ENCODE measurements at regions not wholly inside any gene's neighbourhood (a gene's known extent, or its start where the extent isn't known, plus 50 kb on each side); places are given as distances from the start of the nearest gene placed in this dataset.

- H3K4me1 Mint-ChIP-seq: peaks cover 16% of the 10 kb centered on the region
- Histone ChIP-seq H3K36me3 (no peaks in the 10 kb centered on the region), H3K4me2 (no peak overlapping the region), H3K27me3 (no peaks in the 10 kb centered on the region), H3K9ac (no peak overlapping the region), H3K4me3 (no peak overlapping the region), H3K4me1 (no peaks in the 10 kb centered on the region), H4K20me1 (ENCODE audit: low read depth) (no peaks in the 10 kb centered on the region), H2AFZ (replicated peaks) (no peak overlapping the region), H3K27ac (no peak overlapping the region), H3K79me2 (ENCODE audit: low read depth) (no peaks in the 10 kb centered on the region), H3K9me3 (ENCODE audit: low read depth) (no peaks in the 10 kb centered on the region), H3F3A (ENCODE audit: low read depth) (no peaks in the 10 kb centered on the region)
- H3K27ac Mint-ChIP-seq: no peak overlapping the region
- DNase-seq (ENCODE audit: low spot score): no peak
- H3K36me3 Mint-ChIP-seq: no peaks in the 10 kb centered on the region
- TF ChIP-seq EZH2phosphoT487 (IDR thresholded peaks at IDR 0.05): no peak
- no peak for TF ChIP-seq CTCF (IDR thresholded peaks at IDR 0.05)
- no peak for TF ChIP-seq EZH2 (IDR thresholded peaks at IDR 0.05)
- H3K9me3 Mint-ChIP-seq: peaks cover 2% of the 10 kb centered on the region
- peaks cover 10% of the 10 kb centered on the region for H3K27me3 Mint-ChIP-seq (ENCODE audit: insufficient read depth, low read depth)
- H3K4me3 Mint-ChIP-seq: no peak overlapping the region
These were observed 82.1 kb upstream of the FOXQ1 start for GRCh38 chr6:1229808-1230207.

DNA sequence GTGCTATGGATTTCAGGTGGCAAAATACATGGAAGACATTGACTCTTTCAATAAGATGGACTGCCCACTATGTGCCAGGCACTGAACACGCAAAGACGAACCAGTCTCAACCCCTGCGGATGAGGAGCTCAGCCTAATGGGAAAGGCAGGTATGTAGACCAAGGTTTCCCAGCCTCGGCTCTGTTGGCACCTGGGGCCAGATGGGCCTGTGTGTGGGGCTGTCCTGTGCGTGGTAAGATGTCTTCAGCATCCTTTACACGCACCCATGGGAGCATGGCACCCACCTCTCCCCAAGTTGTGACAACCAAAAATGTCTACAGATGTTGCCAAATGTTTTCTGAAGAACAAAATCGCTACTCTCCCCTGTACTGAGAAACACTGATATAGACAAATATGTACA, 82.6 kb upstream of the FOXQ1 start:
- H3F3A ChIP-seq (ENCODE audit: low read depth): no peaks in the 10 kb centered on the region
- H3K27me3 Mint-ChIP-seq (ENCODE audit: insufficient read depth, low read depth): peaks cover 8% of the 10 kb centered on the region

GRCh38 chr6:1228754-1229191, 83.1 kb upstream of the FOXQ1 start:
- Histone ChIP-seq H3K27me3 (no peaks in the 10 kb centered on the region), H4K20me1 (ENCODE audit: low read depth) (no peaks in the 10 kb centered on the region), H3K79me2 (ENCODE audit: low read depth) (no peaks in the 10 kb centered on the region), H3F3A (ENCODE audit: low read depth) (no peaks in the 10 kb centered on the region), H2AFZ (replicated peaks) (no peak overlapping the region), H3K36me3 (no peaks in the 10 kb centered on the region), H3K9ac (no peak overlapping the region), H3K4me2 (no peak overlapping the region), H3K4me3 (no peak overlapping the region), H3K27ac (no peak overlapping the region), H3K9me3 (ENCODE audit: low read depth) (no peaks in the 10 kb centered on the region), H3K4me1 (no peaks in the 10 kb centered on the region)
- no peaks in the 10 kb centered on the region for H3K9me3 Mint-ChIP-seq
- no peak overlapping the region for H3K4me3 Mint-ChIP-seq
- peaks cover 12% of the 10 kb centered on the region for H3K4me1 Mint-ChIP-seq
- no peaks in the 10 kb centered on the region for H3K36me3 Mint-ChIP-seq
- TF ChIP-seq CTCF (IDR thresholded peaks at IDR 0.05) (no peak), EZH2 (IDR thresholded peaks at IDR 0.05) (no peak), EZH2phosphoT487 (IDR thresholded peaks at IDR 0.05) (no peak)
- H3K27ac Mint-ChIP-seq: no peak overlapping the region
- H3K27me3 Mint-ChIP-seq (ENCODE audit: insufficient read depth, low read depth): peaks cover 8% of the 10 kb centered on the region
- no peak for DNase-seq (ENCODE audit: low spot score)

More for the DNA sequence above, 82.6 kb upstream of the FOXQ1 start:
- TF ChIP-seq EZH2phosphoT487 (IDR thresholded peaks at IDR 0.05) (no peak), CTCF (IDR thresholded peaks at IDR 0.05) (no peak), EZH2 (IDR thresholded peaks at IDR 0.05) (no peak)
- H3K9me3 ChIP-seq (ENCODE audit: low read depth): no peaks in the 10 kb centered on the region
- no peaks in the 10 kb centered on the region for H3K79me2 ChIP-seq (ENCODE audit: low read depth)
- H3K27ac ChIP-seq: no peak overlapping the region
- H3K27me3 ChIP-seq: no peaks in the 10 kb centered on the region
- H3K4me2 ChIP-seq: no peak overlapping the region
- H3K36me3 ChIP-seq: no peaks in the 10 kb centered on the region
- Mint-ChIP-seq H3K36me3 (no peaks in the 10 kb centered on the region), H3K4me3 (no peak overlapping the region), H3K27ac (no peak overlapping the region), H3K4me1 (peaks cover 15% of the 10 kb centered on the region), H3K9me3 (peaks cover 2% of the 10 kb centered on the region)
- DNase-seq (ENCODE audit: low spot score): no peak
- no peaks in the 10 kb centered on the region for H3K4me1 ChIP-seq
- no peaks in the 10 kb centered on the region for H4K20me1 ChIP-seq (ENCODE audit: low read depth)
- no peak overlapping the region for H2AFZ ChIP-seq (replicated peaks)
- no peak overlapping the region for H3K4me3 ChIP-seq
- H3K9ac ChIP-seq: no peak overlapping the region
